ENCODE measurements at regions not wholly inside any gene's neighbourhood (a gene's known extent, or its start where the extent isn't known, plus 50 kb on each side); places are given as distances from the start of the nearest gene placed in this dataset.

GRCh38 chr6:23301556-23301955 is 732.2 kb downstream of the HDGFL1 start:
- H3K4me1 ChIP-seq (ENCODE audit: insufficient read depth, low read length): no peaks in the 10 kb centered on the region
- no peaks in the 10 kb centered on the region for H3K9me3 ChIP-seq (ENCODE audit: insufficient read depth, low read length, severe bottlenecking)
- H3K4me3 ChIP-seq (ENCODE audit: low read depth in 1 of 2, low read length in 2 of 2): no peak overlapping the region
- TF ChIP-seq CTCF (IDR thresholded peaks at IDR 0.05; ENCODE audit: borderline replicate concordance, extremely low read depth, low read length, poor library complexity, severe bottlenecking) (no peak), EZH2 (IDR thresholded peaks at IDR 0.05; ENCODE audit: borderline replicate concordance, low read depth, low read length, severe bottlenecking) (no peak)
- no peak overlapping the region for H2AFZ ChIP-seq (ENCODE audit: low read depth, low read length)
- no peak overlapping the region for H3K27ac ChIP-seq (ENCODE audit: low read length)
- H3K79me2 ChIP-seq (ENCODE audit: insufficient read depth, low read length): no peaks in the 10 kb centered on the region
- H3K27me3 ChIP-seq (ENCODE audit: insufficient read depth, low read length, poor library complexity): no peaks in the 10 kb centered on the region
- ATAC-seq (ENCODE audit: insufficient read depth, low read depth) (no peak), DNase-seq (no peak)
- no peak overlapping the region for H3K4me2 ChIP-seq (ENCODE audit: insufficient read depth, low read length)
- H3K36me3 ChIP-seq (ENCODE audit: insufficient read depth, low read length): no peaks in the 10 kb centered on the region
- H4K20me1 ChIP-seq (ENCODE audit: insufficient read depth, low read length): no peaks in the 10 kb centered on the region
- H3K9ac ChIP-seq (ENCODE audit: low read depth, low read length): no peak overlapping the region

- Histone ChIP-seq H2AFZ (ENCODE audit: low read depth, low read length) (no peak overlapping the region), H3K4me2 (ENCODE audit: insufficient read depth, low read length) (no peak overlapping the region), H3K9me3 (ENCODE audit: insufficient read depth, low read length, severe bottlenecking) (no peaks in the 10 kb centered on the region), H3K79me2 (ENCODE audit: insufficient read depth, low read length) (no peaks in the 10 kb centered on the region), H3K27ac (ENCODE audit: low read length) (no peak overlapping the region), H4K20me1 (ENCODE audit: insufficient read depth, low read length) (no peaks in the 10 kb centered on the region), H3K36me3 (ENCODE audit: insufficient read depth, low read length) (no peaks in the 10 kb centered on the region), H3K9ac (ENCODE audit: low read depth, low read length) (no peak overlapping the region), H3K4me1 (ENCODE audit: insufficient read depth, low read length) (no peaks in the 10 kb centered on the region), H3K27me3 (ENCODE audit: insufficient read depth, low read length, poor library complexity) (no peaks in the 10 kb centered on the region), H3K4me3 (ENCODE audit: low read depth in 1 of 2, low read length in 2 of 2) (no peak overlapping the region)
- no peak for ATAC-seq (ENCODE audit: insufficient read depth, low read depth)
- TF ChIP-seq CTCF (IDR thresholded peaks at IDR 0.05; ENCODE audit: borderline replicate concordance, extremely low read depth, low read length, poor library complexity, severe bottlenecking) (no peak), EZH2 (IDR thresholded peaks at IDR 0.05; ENCODE audit: borderline replicate concordance, low read depth, low read length, severe bottlenecking) (no peak)
- DNase-seq: no peak
These were observed 733.1 kb downstream of the HDGFL1 start for GRCh38 chr6:23302514-23302913.

- ATAC-seq (ENCODE audit: insufficient read depth, low read depth) (no peak), DNase-seq (no peak)
- Histone ChIP-seq H3K9me3 (ENCODE audit: insufficient read depth, low read length, severe bottlenecking) (no peaks in the 10 kb centered on the region), H4K20me1 (ENCODE audit: insufficient read depth, low read length) (no peaks in the 10 kb centered on the region), H3K79me2 (ENCODE audit: insufficient read depth, low read length) (no peaks in the 10 kb centered on the region), H3K27ac (ENCODE audit: low read length) (no peak overlapping the region), H3K4me3 (ENCODE audit: low read depth in 1 of 2, low read length in 2 of 2) (no peak overlapping the region), H3K27me3 (ENCODE audit: insufficient read depth, low read length, poor library complexity) (no peaks in the 10 kb centered on the region), H3K4me1 (ENCODE audit: insufficient read depth, low read length) (no peaks in the 10 kb centered on the region), H2AFZ (ENCODE audit: low read depth, low read length) (no peak overlapping the region), H3K4me2 (ENCODE audit: insufficient read depth, low read length) (no peak overlapping the region), H3K9ac (ENCODE audit: low read depth, low read length) (no peak overlapping the region), H3K36me3 (ENCODE audit: insufficient read depth, low read length) (no peaks in the 10 kb centered on the region)
- no peak for TF ChIP-seq EZH2 (IDR thresholded peaks at IDR 0.05; ENCODE audit: borderline replicate concordance, low read depth, low read length, severe bottlenecking)
- no peak for TF ChIP-seq CTCF (IDR thresholded peaks at IDR 0.05; ENCODE audit: borderline replicate concordance, extremely low read depth, low read length, poor library complexity, severe bottlenecking)
These were observed 736.1 kb downstream of the HDGFL1 start for GRCh38 chr6:23305325-23305943.

Measured in DND-41 (cell line).